NCI-H2107 treated with DMSO at 0.1 percent for 48 hours (cell line): ENCODE measurements at regions not wholly inside any gene's neighbourhood (a gene's known extent, or its start where the extent isn't known, plus 50 kb on each side); places are given as distances from the start of the nearest gene placed in this dataset.

Experiments
- DNase-seq: peaks from one replicate; lab custom pipeline; 2025; ENCODE audit not compliant: unreplicated experiment; lab: John Stamatoyannopoulos, UW

- DNase-seq, result no peak
Measured at GRCh38 chr10:88023676-88024075, 160.3 kb downstream of the PTEN start.

GRCh38 chr10:88026031-88026430 is 162.6 kb downstream of the PTEN start:
- no peak for DNase-seq

GRCh38 chr10:88027570-88027969 is 164.1 kb downstream of the PTEN start:
- no peak for DNase-seq

GRCh38 chr10:88028072-88028471 is 164.6 kb downstream of the PTEN start:
- DNase-seq, result no peak

GRCh38 chr10:88028654-88029053 is 165.2 kb downstream of the PTEN start:
- DNase-seq, result no peak

DNA sequence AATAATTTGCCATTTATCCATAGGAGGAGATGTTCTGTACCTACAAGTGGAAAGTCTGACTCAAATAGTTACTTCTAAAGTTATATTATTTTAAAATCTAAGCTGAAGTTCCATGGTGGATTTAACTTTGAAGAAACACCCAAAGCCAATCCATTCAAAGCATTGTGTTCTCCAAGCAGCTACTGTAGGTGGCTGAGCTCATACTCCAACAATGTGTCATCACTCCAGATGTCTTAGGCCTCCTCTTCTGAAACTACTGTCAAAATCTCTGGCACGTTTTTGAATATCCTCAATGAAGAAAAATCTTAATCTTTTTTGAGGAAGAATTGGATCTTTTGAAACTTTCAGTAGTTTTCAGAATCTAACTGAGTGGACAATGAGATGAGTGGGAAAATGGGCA is 169.1 kb downstream of the PTEN start:
- no peak for DNase-seq

- no peak for DNase-seq
Measured at GRCh38 chr10:88033385-88033784, 170.0 kb downstream of the PTEN start.

DNA sequence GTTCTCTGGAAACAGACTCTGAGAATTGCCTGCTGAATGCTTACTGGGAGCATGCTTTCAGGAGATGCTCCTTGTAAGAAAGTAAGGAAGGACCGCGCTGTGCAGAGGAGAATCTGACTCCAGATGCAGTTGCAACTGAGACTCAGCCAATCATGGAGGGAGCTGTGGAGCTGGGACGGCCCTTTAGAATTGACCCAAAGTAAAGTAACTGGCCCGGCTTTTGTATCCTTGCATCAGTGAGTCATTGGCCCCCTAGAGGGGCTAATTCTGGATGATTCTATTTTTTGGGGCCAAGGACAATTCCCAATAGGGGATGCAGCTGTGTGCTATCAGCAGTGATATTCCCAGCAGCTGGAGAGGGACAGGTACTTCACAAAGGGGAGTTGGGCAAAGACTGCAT is 170.4 kb downstream of the PTEN start:
- DNase-seq, result no peak

GRCh38 chr10:88036126-88036525 is 172.7 kb downstream of the PTEN start:
- no peak for DNase-seq

- DNase-seq, result no peak
Measured at GRCh38 chr10:88037623-88038022, 174.2 kb downstream of the PTEN start.

GRCh38 chr10:88038268-88038667 is 174.8 kb downstream of the PTEN start:
- DNase-seq, result no peak

- DNase-seq, result no peak
Measured at GRCh38 chr10:88039496-88040200, 176.2 kb downstream of the PTEN start.

- no peak for DNase-seq
Measured at GRCh38 chr10:88041243-88042159, 178.1 kb downstream of the PTEN start.

DNA sequence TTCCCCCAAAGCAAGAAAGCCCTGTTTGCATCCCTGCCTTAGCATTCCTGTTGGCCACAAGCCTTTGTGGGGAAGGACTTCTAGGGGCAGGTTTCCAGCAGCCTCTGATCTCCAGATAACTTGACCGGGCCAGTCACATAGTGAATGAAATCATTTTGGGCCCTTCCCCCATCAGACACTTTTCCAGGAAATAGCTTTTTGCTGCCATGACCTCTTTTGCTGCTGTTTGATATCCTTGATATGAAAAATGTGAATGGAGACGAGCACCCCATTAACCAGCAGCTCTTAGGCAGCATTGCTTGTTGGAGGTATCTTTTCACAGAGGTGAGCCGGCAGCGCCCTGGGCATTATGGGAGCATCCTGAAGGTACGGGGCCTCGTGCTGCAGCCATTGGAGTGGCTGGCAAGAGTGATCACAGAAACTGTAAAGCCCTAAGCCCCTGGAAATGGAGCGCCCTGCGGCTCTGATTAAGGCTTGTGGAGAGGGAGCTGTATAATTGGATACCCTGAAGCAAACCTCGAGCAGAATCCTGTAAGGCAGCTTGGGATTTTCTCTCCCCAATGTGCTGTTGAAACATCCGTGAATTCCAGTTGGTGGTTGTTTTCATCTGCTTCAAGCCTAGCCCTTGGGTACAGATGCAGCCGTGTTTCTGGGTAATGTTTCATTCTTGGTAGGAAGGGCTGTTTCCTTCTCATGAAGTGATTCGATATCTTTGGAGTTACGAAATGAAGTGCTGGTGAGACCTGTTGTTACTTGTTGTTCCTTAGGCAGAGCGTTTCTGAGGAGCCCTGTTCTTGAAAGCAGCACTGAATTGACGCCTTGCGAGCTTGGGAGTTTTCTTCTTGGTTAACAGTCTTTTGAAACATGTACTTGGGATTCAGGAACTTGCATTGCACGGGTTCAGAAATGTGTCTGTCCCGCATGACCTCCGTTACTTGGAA is 179.0 kb downstream of the PTEN start:
- DNase-seq, result no peak

DNA sequence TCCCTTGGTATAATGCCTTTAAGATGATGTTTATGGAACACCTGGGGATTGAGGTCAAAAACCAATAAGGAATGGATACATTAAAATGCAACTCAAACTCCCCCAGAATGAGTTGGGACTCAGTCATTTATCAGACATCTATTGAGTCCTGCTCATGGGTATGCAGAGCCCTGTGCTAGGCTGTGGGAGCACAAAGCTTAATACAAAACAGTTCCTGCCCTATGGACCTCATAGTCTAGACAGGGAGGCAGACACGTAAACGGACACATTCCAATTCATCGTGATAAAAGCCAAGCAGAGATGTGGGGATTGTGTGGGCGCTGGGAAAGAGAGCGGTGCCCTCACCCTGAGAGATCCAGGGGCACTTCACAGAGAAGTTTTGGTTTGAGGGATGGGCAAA is 181.7 kb downstream of the PTEN start:
- DNase-seq, result no peak

GRCh38 chr10:88045656-88046415 is 182.4 kb downstream of the PTEN start:
- DNase-seq, result no peak

- no peak for DNase-seq
Measured at GRCh38 chr10:88047579-88047978, 184.2 kb downstream of the PTEN start.

DNA sequence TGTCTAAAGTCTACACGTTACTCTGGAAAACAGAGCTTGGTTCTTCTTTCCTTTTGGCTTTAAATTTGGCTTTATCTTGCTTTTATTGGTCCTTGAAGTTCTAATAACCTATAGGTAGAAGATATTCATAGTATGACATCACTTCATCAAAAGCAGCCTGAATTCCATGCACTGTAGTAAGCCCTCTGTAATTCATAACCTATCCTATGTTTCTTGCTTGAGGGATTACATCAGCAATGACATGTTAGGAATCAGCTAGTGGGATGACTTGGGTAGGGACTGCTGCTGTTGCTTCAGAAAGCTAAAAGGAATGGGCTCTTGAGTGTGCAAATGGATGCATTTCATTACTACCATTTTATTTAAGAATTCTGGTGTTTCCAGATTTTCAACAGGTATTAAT is 184.9 kb downstream of the PTEN start:
- DNase-seq, result no peak

DNA sequence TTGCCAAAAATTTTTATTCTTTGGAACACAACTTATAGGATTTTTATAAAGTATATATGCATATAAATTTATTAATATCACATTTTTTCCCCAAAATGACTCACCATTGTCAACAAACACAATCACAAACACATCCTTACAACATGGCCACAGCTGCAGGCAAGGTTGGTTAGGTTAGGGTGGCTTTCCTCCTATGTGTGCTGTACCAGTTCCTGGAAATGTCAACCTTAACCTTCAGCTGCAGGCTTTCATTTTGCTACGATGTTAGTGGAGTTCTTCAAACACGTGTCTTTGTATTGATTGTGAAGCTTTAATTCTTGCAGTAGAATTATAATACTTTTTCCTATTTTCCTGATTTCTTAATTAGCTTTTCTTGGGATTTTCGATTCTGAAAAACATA is 185.8 kb downstream of the PTEN start:
- DNase-seq, result no peak

DNA sequence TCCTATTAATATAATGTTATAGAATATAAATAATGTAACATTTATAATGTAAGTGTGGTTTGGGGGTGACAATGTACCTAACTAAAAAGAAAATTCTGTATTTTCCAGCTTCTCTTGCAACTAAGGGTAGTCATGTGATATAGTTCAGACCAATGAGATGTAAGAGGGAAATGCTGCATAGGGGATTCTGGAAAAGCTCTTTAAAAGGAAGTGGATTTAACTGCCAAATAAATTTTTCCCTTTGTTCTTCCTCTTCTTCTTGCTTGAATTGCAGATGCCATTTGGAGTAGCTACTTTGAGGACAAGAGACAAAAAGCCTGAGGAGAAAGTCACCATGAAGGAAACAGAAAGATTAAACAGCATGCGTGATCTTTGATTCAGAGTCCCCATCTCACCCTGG is 194.3 kb downstream of the PTEN start:
- DNase-seq, result no peak

- no peak for DNase-seq
Measured at GRCh38 chr10:88058750-88059149, 195.3 kb downstream of the PTEN start.
